SU-DHL-6 (cell line): ENCODE measurements at regions not wholly inside any gene's neighbourhood (a gene's known extent, or its start where the extent isn't known, plus 50 kb on each side); places are given as distances from the start of the nearest gene placed in this dataset.

Experiments
- CTCF ChIP-seq: fragments of 200-600 bp; sonication (generic); IDR thresholded peaks from one replicate; pipeline ENCODE4 v1.5.1; 2017; ENCODE audit warnings: antibody characterized with exemption, mild to moderate bottlenecking, low read length, moderate library complexity; ENCODE audit not compliant: insufficient read depth, poor library complexity, severe bottlenecking
- EZH2phosphoT487 ChIP-seq: fragments of 200-600 bp; sonication (generic), shearing (Covaris generic); conservative IDR thresholded peaks from 2 replicates; pipeline ENCODE4 v1.6.1; 2018; ENCODE audit warnings: mild to moderate bottlenecking, antibody characterized with exemption, low read length, moderate library complexity, mixed read lengths

- no peak for TF ChIP-seq CTCF
- TF ChIP-seq EZH2phosphoT487: no peak
Observed at GRCh38 chr11:21628641-21629040, 564.2 kb upstream of the ANO5 start.
